B cell (primary cell): ENCODE measurements at regions not wholly inside any gene's neighbourhood (a gene's known extent, or its start where the extent isn't known, plus 50 kb on each side); places are given as distances from the start of the nearest gene placed in this dataset.

Source experiments
- ATAC-seq: fragments of 200-7000 bp; cut with Tn5 transposase; one replicate; pipeline ENCODE4 v1.10.0; 2021; ENCODE audit warnings: low read depth, mild to moderate bottlenecking, moderate number of reproducible peaks, moderate library complexity
- CTCF ChIA-PET: fragments of 350-600 bp; sonication (Branson Sonifier 250); formaldehyde crosslinking; loops from one replicate; lab custom pipeline; 2021; ENCODE audit warnings: antibody characterized with exemption, inconsistent platforms; lab: Charles Lee
- POLR2A ChIA-PET: fragments of 350-600 bp; sonication (Branson Sonifier 250); formaldehyde crosslinking; loops from one replicate; lab custom pipeline; 2021; ENCODE audit warnings: antibody characterized with exemption; lab: Charles Lee
- DNase-seq: peaks from one replicate; pipeline ENCODE4 v3.0.0; 2013
- H2AFZ ChIP-seq: 2 replicates; pipeline ENCODE4 v1.6.1; 2012; ENCODE audit warnings: mild to moderate bottlenecking, low read depth, low read length; ENCODE audit not compliant: insufficient read depth, poor library complexity, severe bottlenecking
- H3K27ac ChIP-seq, 2 donors: 1 replicate in 1 of 2; 2 replicates in 1 of 2; pipeline ENCODE4 v1.5.1; 2012 to 2013; ENCODE audit warnings: low read length in 2 of 2, mild to moderate bottlenecking in 2 of 2, moderate library complexity in 1 of 2
- H3K27me3 ChIP-seq, 4 experiments: fragments of 200-600 bp in 1 of 4; sonication (generic) in 1 of 4; replicated peaks in 1 of 4; 1 replicate in 2 of 4; 2 replicates in 2 of 4; pipeline versions ENCODE4 v1.6.1 to v1.7.0; 2013 to 2016; ENCODE audit warnings: low read length in 3 of 4, mild to moderate bottlenecking in 2 of 4, mixed read lengths in 1 of 4, moderate library complexity in 1 of 4; ENCODE audit not compliant: insufficient read depth in 4 of 4, control insufficient read depth in 3 of 4; ENCODE audit errors: control extremely low read depth in 1 of 4
- H3K36me3 ChIP-seq, 2 experiments: replicated peaks in 1 of 2; 1 replicate in 1 of 2; 2 replicates in 1 of 2; pipeline versions ENCODE4 v1.6.1 to v1.7.1; 2013; ENCODE audit warnings: low read length in 1 of 2; ENCODE audit not compliant: insufficient read depth in 2 of 2, control insufficient read depth in 1 of 2; ENCODE audit errors: control extremely low read depth in 1 of 2, extremely low read depth in 1 of 2
- H3K4me1 ChIP-seq, 2 donors: fragments of 200-600 bp in 1 of 2; sonication (generic) in 1 of 2; 1 replicate in 1 of 2; 2 replicates in 1 of 2; pipeline versions ENCODE4 v1.5.1 to v1.6.1; 2013 to 2017; ENCODE audit warnings: low read length in 2 of 2; ENCODE audit not compliant: control insufficient read depth in 2 of 2, insufficient read depth in 2 of 2
- H3K4me2 ChIP-seq: replicated peaks from 2 replicates; pipeline ENCODE3; 2012; ENCODE audit warnings: mild to moderate bottlenecking, low read depth, low read length; ENCODE audit not compliant: poor library complexity, severe bottlenecking
- H3K4me3 ChIP-seq, 5 experiments: fragments of 200-600 bp in 1 of 5; sonication (generic) in 1 of 5; 1 replicate in 3 of 5; 2 replicates in 2 of 5; pipeline versions ENCODE4 v1.5.1 to v1.7.0; 2011 to 2016; ENCODE audit warnings: low read length in 4 of 5, mild to moderate bottlenecking in 4 of 5, low read depth in 2 of 5, control low read depth in 1 of 5, moderate library complexity in 1 of 5; ENCODE audit not compliant: insufficient read depth in 1 of 5; ENCODE audit errors: control extremely low read depth in 1 of 5, extremely low read depth in 1 of 5
- H3K79me2 ChIP-seq: fragments of 200-600 bp; sonication (generic); one replicate; pipeline ENCODE4 v1.6.0; 2016; ENCODE audit warnings: low read length; ENCODE audit not compliant: control insufficient read depth, insufficient read depth
- H3K9ac ChIP-seq: fragments of 200-600 bp; sonication (generic); 2 replicates; pipeline ENCODE4 v1.6.1; 2017; ENCODE audit warnings: mild to moderate bottlenecking, low read length, moderate library complexity
- H3K9me3 ChIP-seq, 3 donors: one replicate each; pipeline versions ENCODE4 v1.6.1 to v1.7.1; 2013; ENCODE audit warnings: low read length in 2 of 3; ENCODE audit not compliant: control insufficient read depth in 2 of 3, insufficient read depth in 1 of 3; ENCODE audit errors: control extremely low read depth in 1 of 3
- H4K20me1 ChIP-seq: 2 replicates; pipeline ENCODE4 v1.6.0; 2012; ENCODE audit warnings: mild to moderate bottlenecking, low read length; ENCODE audit not compliant: insufficient read depth, control insufficient read depth, poor library complexity, severe bottlenecking
- H3K27ac Mint-ChIP-seq: one replicate; pipeline ENCODE4 v1.8.0; 2021; ENCODE audit warnings: mixed read lengths
- H3K27me3 Mint-ChIP-seq: one replicate; pipeline ENCODE4 v1.8.0; 2021; ENCODE audit warnings: mixed read lengths
- H3K4me1 Mint-ChIP-seq: one replicate; pipeline ENCODE4 v1.8.0; 2021; ENCODE audit warnings: mixed read lengths
- H3K4me3 Mint-ChIP-seq: one replicate; pipeline ENCODE4 v1.8.0; 2021; ENCODE audit warnings: mixed read lengths
- H3K9me3 Mint-ChIP-seq: one replicate; pipeline ENCODE4 v1.8.0; 2022; ENCODE audit warnings: mixed read lengths; ENCODE audit not compliant: insufficient read depth
- EZH2 ChIP-seq: IDR thresholded peaks from 2 replicates; pipeline ENCODE4 v1.6.1; 2012; ENCODE audit warnings: borderline replicate concordance, low read depth, mild to moderate bottlenecking, moderate library complexity, low read length; ENCODE audit not compliant: insufficient read depth, poor library complexity, severe bottlenecking
- WGBS: methylation state at CpG from one replicate; pipeline ENCODE4 v1.1.5; 2013; ENCODE audit warnings: missing lambda C conversion rate; ENCODE audit not compliant: insufficient coverage; 5-methylcytosine and 5-hydroxymethylcytosine counted together
- intact Hi-C: fragments of 100-400 bp; cut with micrococcal nuclease; formaldehyde crosslinking; loops from one replicate; pipeline ENCODE4 v1.10.0; 2022
- TF ChIP-seq, protein P1 (sequence below): fragments of 200-600 bp; IDR thresholded peaks from one replicate; pipeline ENCODE4 v1.8.0; 2022; ENCODE audit warnings: antibody characterized with exemption, mild to moderate bottlenecking

DNA sequence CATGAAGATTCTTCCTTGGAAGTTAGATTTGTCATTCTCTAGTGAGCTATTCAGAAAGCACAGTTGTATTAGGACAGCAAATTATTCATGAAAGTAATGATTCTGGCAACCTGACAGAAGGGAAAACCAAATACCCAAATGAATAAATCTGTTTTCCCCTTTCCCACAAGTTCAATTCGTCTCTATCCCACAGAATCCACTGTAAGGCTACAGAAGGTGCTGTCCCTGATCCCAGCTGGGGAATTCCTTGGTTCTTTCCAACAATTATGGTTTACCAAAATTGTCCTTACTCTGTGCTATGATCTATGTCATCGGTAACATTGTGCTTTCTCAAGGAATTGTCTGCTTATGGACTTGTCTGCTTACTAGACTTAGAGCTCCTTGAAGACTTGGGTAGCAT is 104.2 kb downstream of the FASLG start:
- Histone ChIP-seq H3K79me2 (no peaks in the 10 kb centered on the region), H3K27ac (no peak overlapping the region), H3K9me3 (no peaks in the 10 kb centered on the region), H3K36me3 (no peaks in the 10 kb centered on the region), H3K4me3 (no peak overlapping the region), H4K20me1 (no peaks in the 10 kb centered on the region), H3K27me3 (no peaks in the 10 kb centered on the region), H2AFZ (no peak overlapping the region), H3K4me1 (peaks cover 23 to 24% of the 10 kb centered on the region in 2 donors), H3K4me2 (no peak overlapping the region), H3K9ac (no peak overlapping the region)
- 73% methylated on average over 2 of the region's 2 CpGs for WGBS
- POLR2A ChIA-PET = interaction anchor here (0.9 to 1.0 kb wide), 2 partner anchors 56 to 657 kb away, joined by 4 read pairs; no protein-coding TSS in a partner anchor
- intact Hi-C loops = loop anchor here (5.0 kb wide), 1 partner anchor 254 kb away; no protein-coding TSS in a partner anchor
- CTCF ChIA-PET = interaction anchor here (0.6 to 1.8 kb wide), 3 partner anchors 18 to 440 kb away, joined by 3 to 12 read pairs (median 4); no protein-coding TSS in a partner anchor
- Mint-ChIP-seq H3K4me1 (peaks cover 33% of the 10 kb centered on the region), H3K27me3 (peaks cover 7% of the 10 kb centered on the region), H3K4me3 (no peak overlapping the region), H3K27ac (no peak overlapping the region), H3K9me3 (no peaks in the 10 kb centered on the region)
- DNase-seq = no peak
- TF ChIP-seq, protein P1, sequence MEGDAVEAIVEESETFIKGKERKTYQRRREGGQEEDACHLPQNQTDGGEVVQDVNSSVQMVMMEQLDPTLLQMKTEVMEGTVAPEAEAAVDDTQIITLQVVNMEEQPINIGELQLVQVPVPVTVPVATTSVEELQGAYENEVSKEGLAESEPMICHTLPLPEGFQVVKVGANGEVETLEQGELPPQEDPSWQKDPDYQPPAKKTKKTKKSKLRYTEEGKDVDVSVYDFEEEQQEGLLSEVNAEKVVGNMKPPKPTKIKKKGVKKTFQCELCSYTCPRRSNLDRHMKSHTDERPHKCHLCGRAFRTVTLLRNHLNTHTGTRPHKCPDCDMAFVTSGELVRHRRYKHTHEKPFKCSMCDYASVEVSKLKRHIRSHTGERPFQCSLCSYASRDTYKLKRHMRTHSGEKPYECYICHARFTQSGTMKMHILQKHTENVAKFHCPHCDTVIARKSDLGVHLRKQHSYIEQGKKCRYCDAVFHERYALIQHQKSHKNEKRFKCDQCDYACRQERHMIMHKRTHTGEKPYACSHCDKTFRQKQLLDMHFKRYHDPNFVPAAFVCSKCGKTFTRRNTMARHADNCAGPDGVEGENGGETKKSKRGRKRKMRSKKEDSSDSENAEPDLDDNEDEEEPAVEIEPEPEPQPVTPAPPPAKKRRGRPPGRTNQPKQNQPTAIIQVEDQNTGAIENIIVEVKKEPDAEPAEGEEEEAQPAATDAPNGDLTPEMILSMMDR = no peak
- TF ChIP-seq EZH2 = no peak
- ATAC-seq = no peak

GRCh38 chr1:172764378-172764777 is 105.5 kb downstream of the FASLG start:
- peaks cover 33% of the 10 kb centered on the region for H3K4me1 Mint-ChIP-seq
- peak overlapping the region; percentile 21 for H2AFZ ChIP-seq
- H3K9me3 Mint-ChIP-seq = no peaks in the 10 kb centered on the region
- H3K4me3 Mint-ChIP-seq = peak overlapping the region; percentile 60
- TF ChIP-seq, protein P1 = no peak
- no peak for TF ChIP-seq EZH2
- H3K27ac ChIP-seq = peak overlapping the region; percentile 3 to 27
- DNase-seq (peak; percentile 62), ATAC-seq (peak; percentile 84)
- peaks cover 5% of the 10 kb centered on the region for H3K27me3 Mint-ChIP-seq
- peak overlapping the region; percentile 82 for H3K27ac Mint-ChIP-seq
- no peaks in the 10 kb centered on the region for H3K27me3 ChIP-seq
- no peak overlapping the region for H3K9ac ChIP-seq
- H3K79me2 ChIP-seq = no peaks in the 10 kb centered on the region
- 77% methylated on average over 1 of the region's 3 CpGs for WGBS
- ChIA-PET POLR2A (no interaction called here), CTCF (interaction anchor here (1.4 to 1.8 kb wide), 4 partner anchors 14 to 438 kb away, joined by 4 to 12 read pairs (median 6); no protein-coding TSS in a partner anchor)
- no peak overlapping the region for H3K4me3 ChIP-seq
- H3K4me2 ChIP-seq = peak overlapping the region; percentile 46
- intact Hi-C loops = loop anchor here (5.0 kb wide), 1 partner anchor 253 kb away; no protein-coding TSS in a partner anchor
- H3K4me1 ChIP-seq = peaks cover 23 to 24% of the 10 kb centered on the region in 2 donors
- no peaks in the 10 kb centered on the region for H3K36me3 ChIP-seq
- H3K9me3 ChIP-seq = no peaks in the 10 kb centered on the region
- no peaks in the 10 kb centered on the region for H4K20me1 ChIP-seq
